ENCODE measurements at regions not wholly inside any gene's neighbourhood (a gene's known extent, or its start where the extent isn't known, plus 50 kb on each side); places are given as distances from the start of the nearest gene placed in this dataset.

- TF ChIP-seq, protein P1, sequence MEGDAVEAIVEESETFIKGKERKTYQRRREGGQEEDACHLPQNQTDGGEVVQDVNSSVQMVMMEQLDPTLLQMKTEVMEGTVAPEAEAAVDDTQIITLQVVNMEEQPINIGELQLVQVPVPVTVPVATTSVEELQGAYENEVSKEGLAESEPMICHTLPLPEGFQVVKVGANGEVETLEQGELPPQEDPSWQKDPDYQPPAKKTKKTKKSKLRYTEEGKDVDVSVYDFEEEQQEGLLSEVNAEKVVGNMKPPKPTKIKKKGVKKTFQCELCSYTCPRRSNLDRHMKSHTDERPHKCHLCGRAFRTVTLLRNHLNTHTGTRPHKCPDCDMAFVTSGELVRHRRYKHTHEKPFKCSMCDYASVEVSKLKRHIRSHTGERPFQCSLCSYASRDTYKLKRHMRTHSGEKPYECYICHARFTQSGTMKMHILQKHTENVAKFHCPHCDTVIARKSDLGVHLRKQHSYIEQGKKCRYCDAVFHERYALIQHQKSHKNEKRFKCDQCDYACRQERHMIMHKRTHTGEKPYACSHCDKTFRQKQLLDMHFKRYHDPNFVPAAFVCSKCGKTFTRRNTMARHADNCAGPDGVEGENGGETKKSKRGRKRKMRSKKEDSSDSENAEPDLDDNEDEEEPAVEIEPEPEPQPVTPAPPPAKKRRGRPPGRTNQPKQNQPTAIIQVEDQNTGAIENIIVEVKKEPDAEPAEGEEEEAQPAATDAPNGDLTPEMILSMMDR (IDR thresholded peaks at IDR 0.05; ENCODE audit: borderline replicate concordance, extremely low read depth, low read length, poor library complexity, severe bottlenecking): no peak
- TF ChIP-seq EZH2 (IDR thresholded peaks at IDR 0.05; ENCODE audit: borderline replicate concordance, low read depth, low read length, severe bottlenecking): no peak
These were observed 98.8 kb downstream of the LHX2 start for GRCh38 chr9:124110307-124110915.
